ENCODE measurements at regions not wholly inside any gene's neighbourhood (a gene's known extent, or its start where the extent isn't known, plus 50 kb on each side); places are given as distances from the start of the nearest gene placed in this dataset.
A peak's percentile ranks its signal among the peaks of the same experiment; 100 is the strongest.

- TF ChIP-seq TFAP4 (IDR thresholded peaks at IDR 0.05; ENCODE audit: borderline replicate concordance, low read depth): peak; percentile 93
- TF ChIP-seq ZNF703 (CRISPR knock-in tag; IDR thresholded peaks at IDR 0.05; ENCODE audit: borderline replicate concordance): peak; percentile 87
- peak; percentile 66 for TF ChIP-seq ZFP91 (CRISPR knock-in tag; IDR thresholded peaks at IDR 0.05; ENCODE audit: borderline replicate concordance)
- TF ChIP-seq ZNF879 (CRISPR knock-in tag; IDR thresholded peaks at IDR 0.05): peak; percentile 42; the same call in 1 of the 2 replicates
- TF ChIP-seq ZNF562 (CRISPR knock-in tag; IDR thresholded peaks at IDR 0.05; ENCODE audit: borderline replicate concordance): no peak
- no peak for TF ChIP-seq CREB3 (CRISPR knock-in tag; IDR thresholded peaks at IDR 0.05)
- TF ChIP-seq ZNF777 (CRISPR knock-in tag; IDR thresholded peaks at IDR 0.05): no peak
- peak; percentile 82; the same call in 1 of the 2 replicates for TF ChIP-seq SIN3A (IDR thresholded peaks at IDR 0.05; ENCODE audit: borderline replicate concordance, low read depth, low read length)
- TF ChIP-seq ZNF788 (CRISPR knock-in tag; IDR thresholded peaks at IDR 0.05; ENCODE audit: borderline replicate concordance): peak; percentile 97; the same call in 1 of the 2 replicates
- TF ChIP-seq ZNF274 (CRISPR knock-in tag; IDR thresholded peaks at IDR 0.05): no peak
- no peak for TF ChIP-seq U2AF2 (IDR thresholded peaks at IDR 0.05; ENCODE audit: low read depth, low read length)
- TF ChIP-seq ARHGAP35 (CRISPR knock-in tag; IDR thresholded peaks at IDR 0.05; ENCODE audit: borderline replicate concordance): no peak
- peak; percentile 41 for TF ChIP-seq GABPB1 (CRISPR knock-in tag; IDR thresholded peaks at IDR 0.05)
- no peak for TF ChIP-seq PBX3 (CRISPR knock-in tag; IDR thresholded peaks at IDR 0.05; ENCODE audit: borderline replicate concordance)
- no peak for TF ChIP-seq ZNF33A (CRISPR knock-in tag; IDR thresholded peaks at IDR 0.05; ENCODE audit: borderline replicate concordance)
- peak; percentile 85 for TF ChIP-seq ELF3 (CRISPR knock-in tag; IDR thresholded peaks at IDR 0.05)
- peak; percentile 99 for TF ChIP-seq SALL1 (CRISPR knock-in tag; IDR thresholded peaks at IDR 0.05)
- TF ChIP-seq ZNF580 (CRISPR knock-in tag; IDR thresholded peaks at IDR 0.05; ENCODE audit: borderline replicate concordance, low read depth): 0 out of 2 replicates have a peak, but pooled peaks have one; percentile 77
- peak; percentile 82 for TF ChIP-seq ZNF230 (CRISPR knock-in tag; IDR thresholded peaks at IDR 0.05)
- no peak for TF ChIP-seq ZNF839 (CRISPR knock-in tag; IDR thresholded peaks at IDR 0.05; ENCODE audit: borderline replicate concordance)
These were observed 158.6 kb upstream of the DMRT1 start (continued) for GRCh38 chr9:682633-683508.

Measured in HepG2 (cell line).